Stimulated activated CD8-positive, alpha-beta memory T cell treated with anti-CD3 and anti-CD28 coated beads, Interleukin-12 subunit alpha, Interleukin-12 subunit beta, amount 100 ng/mL, for 1 hour (primary cell): ENCODE measurements at regions not wholly inside any gene's neighbourhood (a gene's known extent, or its start where the extent isn't known, plus 50 kb on each side); places are given as distances from the start of the nearest gene placed in this dataset.
"Not testable (repeated sequence)": the region's sequence is repeated elsewhere in the genome, so short reads cannot be mapped to it uniquely, and the experiment has no call there.

ENCODE experiments used
- DNase-seq: peaks from one replicate; pipeline ENCODE4 v3.0.0-alpha.2; 2020; ENCODE audit warnings: low read depth

DNA sequence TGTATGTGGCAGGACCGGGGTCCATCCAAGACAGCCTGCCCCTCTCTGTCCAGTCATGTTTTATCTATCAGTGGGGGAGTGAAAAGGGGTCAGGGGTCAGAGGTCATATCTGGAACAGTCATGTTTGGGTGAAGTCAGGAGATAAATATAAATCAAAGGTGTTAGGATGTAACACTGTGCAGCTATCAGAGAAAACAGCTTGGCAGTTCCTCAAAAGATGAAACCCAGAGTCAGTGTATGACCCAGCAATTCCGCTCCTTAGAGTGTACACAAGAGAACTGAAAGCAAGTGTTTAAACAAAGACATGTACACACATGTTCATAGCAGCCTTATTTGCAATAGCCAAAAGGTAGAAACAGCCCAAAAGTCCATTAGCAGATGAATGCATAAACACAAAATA is 361.3 kb downstream of the FOXL1 start:
- no peak for DNase-seq

DNA sequence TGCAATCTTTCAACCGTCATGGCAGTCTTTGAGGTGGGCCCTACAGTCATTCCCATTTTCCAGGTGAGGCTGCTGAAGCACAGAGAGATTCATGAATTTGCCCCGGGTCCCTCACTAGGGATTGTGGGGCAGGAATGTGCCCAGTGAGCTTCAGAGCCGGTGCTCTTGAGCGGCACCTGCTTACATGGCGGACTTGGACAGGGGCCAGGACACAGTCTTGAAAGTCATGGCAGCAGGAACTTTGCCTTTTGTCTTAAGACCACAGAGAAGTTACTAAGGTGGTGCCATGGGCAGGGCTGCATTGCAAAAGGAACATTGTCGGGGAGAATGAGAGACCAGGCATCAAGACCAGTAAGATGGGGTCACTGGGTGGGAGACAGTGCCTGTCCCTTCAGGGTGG is 363.4 kb downstream of the FOXL1 start:
- DNase-seq, result no peak

DNA sequence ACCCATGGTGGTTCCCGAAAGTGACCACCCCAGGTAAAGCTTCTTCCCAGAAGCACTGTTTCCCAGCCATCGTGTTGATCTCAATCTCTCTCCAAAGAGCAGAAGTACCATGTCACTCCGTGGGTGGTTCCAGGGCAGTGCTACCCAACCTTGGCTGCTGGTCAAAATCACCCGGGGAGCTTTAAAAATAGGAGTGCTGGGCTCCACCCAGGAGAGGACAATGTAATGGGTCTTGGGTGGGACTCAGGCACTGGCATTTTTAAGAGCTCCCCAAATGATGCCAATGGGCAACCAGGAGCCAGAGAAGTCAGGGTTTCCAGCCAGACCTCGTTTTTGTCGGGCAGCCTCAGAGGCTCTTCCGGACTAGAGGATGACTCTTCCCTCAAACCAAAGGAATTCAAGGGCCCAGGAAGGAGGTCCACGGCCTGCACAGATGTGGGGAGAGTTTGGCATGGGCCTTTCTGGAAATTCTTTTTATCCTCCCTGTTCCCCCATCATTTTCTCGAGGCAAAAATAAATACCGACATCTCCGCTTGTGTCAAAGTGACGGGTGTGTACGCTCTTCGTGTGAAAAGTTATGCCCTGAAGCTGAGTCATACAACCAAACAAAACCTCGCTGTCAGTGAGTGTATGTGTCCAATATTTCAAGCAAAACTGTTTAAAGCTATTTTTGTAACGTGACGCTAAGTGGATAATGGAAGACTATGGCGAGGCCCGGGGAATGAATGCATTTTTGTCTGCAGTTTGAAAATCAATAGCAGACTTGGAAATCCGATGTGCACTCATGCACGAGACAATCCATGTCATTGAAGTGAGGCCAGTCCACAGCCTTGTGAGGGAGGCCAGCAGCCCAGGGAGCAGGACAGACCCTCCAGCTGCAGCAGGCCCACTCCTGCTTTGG is 364.1 kb downstream of the FOXL1 start:
- no peak for DNase-seq

DNA sequence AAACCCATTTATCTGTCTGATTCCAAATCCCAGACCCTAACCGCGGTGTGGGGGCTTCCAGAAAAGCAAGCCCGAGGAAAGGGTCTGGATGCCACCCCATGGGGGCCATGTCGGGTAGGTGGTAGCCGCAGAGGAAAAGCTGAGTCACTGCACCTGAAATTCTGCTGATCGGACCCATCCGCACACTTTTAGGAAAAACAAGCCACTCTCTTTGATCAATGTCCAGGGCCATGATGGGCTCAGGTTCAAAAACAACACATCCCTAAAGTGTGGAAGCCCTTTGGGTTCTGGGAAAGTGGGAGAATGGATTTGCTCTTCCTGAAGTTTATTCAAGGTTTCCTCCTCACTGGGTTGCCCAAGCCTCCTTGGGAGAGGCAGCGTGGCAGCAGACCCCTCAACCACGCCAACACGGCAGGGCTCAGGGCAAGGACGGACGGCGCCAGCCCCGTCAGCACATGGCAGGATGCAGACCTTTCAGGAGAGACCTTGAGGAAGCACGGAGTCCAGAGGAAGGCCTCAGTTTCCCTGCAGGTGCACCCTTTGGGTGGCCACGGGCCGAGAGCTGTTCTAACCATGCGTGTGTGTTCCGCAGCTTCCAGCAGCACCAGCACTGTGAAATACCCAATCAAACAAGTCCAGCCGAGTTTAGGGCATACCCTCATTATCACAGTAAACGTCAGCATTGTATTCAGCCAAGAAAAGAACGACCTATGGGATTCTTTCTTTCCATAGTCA is 367.0 kb downstream of the FOXL1 start:
- no peak for DNase-seq

DNA sequence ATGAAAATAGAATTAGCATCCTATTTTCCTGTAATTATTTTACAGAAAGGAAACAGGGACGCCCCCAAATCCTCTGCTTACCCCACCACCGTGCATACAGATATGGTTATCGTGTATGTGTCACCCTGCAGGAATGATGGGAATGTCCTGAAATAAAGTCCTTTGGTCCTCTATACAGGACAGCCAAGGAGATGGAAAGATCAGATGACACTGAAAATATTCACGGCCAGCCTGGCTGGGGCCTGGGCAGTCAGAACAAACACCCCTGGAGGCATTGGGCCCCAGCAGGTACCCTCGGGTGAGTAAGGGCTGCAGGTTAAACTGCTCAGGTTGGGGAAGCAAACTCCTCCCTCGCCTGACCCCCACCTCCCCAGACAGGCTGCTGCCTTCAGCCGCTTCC is 368.0 kb downstream of the FOXL1 start:
- no peak for DNase-seq

DNA sequence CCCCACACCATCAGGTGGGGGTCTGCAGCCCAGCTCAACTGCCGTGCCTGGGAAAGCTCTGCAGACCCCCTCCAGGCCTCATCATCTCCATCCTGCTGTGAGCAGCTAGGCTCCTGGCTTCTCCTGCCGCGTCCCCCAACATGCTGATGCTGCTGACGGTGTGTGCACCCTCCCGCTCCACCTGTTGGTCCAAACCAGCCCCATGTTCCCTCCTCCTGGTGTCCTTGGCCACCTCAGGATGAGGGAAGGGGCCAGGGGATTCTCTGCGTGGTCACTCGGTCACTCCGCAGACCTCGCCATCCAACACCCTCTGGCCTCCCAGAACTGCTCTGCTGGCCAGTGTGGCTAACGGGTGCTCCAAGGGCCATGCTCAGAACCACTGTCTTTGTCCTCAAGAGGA is 368.6 kb downstream of the FOXL1 start:
- DNase-seq, result no peak

DNA sequence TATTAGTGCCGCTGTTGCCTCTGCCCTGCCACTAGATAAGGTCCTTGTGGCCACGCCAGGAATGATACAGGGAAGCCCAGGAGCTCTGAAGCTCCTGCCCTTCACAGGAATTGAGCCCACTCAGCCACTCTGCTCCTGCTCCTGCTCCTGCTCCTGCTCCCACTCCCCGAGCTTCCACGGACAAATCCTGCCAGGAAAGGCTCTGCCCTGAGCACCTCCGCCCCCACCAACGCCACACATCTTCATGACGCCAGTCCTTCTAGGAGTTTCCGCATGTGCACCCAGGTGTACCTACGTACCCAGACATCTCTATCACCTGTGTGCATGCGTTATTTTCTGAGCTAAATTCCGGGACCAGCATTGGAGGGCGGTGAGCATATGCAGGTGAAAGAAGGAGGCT is 369.1 kb downstream of the C16orf95 start:
- DNase-seq, result no peak

DNA sequence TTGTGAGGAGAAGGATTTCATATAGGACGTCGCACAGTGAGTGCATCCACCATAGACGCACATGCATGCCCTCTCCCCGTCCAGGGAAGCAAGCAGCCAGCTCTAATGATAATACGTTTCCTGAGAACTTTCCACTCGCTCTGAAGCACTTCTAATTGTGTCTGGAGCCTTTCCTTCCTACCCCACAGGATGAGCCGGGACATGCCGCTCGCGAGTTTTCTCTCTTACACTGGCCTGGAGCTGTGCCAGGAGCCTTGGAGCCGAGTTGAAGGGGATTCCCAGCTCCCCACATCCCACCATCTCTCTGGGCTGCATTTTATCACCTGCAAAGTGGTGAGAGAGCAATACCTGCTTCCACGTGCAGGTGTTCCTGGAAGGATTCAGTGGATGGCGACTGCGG is 368.1 kb downstream of the C16orf95 start:
- no peak for DNase-seq

DNA sequence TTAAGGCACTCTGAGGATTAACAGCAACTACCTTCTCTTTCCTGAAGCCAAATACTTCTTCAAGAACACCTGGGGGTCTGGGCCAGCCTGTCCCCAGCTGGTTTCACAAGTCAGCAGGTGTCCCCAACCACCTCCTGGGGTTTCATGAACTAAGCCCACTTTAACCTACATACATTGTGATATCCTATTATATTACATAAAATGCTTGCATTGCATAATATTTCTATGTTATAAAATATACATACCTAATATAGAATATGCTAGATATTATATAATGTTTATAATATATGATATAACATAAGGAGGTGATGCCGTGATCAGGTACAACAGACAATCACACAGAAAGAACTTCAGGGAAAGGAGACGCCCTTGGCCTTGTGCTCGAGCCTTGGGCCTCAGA is 367.6 kb downstream of the C16orf95 start:
- no peak for DNase-seq

DNA sequence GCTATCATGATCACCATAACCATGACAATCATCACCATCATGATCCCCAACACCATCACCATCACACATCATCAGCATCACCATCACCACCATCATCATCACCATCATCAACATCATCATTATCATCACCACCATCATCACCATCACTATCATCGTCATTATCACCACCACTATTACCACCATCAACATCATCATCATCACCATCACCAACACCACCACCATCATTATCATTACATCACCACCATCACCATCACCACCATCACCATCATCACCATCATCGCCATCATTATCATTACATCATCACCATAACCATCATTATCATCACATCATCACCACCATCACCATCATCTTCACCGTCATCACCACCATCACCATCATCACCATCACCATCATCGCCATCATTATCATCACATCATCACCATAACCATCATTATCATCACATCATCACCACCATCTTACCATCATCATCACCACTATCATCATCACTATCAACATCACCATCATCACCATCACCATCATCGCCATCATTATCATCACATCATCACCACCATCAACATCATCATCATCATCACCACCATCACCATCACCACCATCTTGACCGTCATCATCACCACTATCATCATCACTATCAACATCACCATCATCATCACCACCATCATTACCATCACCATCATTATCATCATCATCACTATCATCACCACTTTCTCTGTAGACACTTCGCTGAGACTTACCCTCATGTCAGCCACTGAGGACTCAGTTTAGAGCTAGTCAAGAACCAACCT is 366.0 kb downstream of the C16orf95 start:
- no peak for DNase-seq

DNA sequence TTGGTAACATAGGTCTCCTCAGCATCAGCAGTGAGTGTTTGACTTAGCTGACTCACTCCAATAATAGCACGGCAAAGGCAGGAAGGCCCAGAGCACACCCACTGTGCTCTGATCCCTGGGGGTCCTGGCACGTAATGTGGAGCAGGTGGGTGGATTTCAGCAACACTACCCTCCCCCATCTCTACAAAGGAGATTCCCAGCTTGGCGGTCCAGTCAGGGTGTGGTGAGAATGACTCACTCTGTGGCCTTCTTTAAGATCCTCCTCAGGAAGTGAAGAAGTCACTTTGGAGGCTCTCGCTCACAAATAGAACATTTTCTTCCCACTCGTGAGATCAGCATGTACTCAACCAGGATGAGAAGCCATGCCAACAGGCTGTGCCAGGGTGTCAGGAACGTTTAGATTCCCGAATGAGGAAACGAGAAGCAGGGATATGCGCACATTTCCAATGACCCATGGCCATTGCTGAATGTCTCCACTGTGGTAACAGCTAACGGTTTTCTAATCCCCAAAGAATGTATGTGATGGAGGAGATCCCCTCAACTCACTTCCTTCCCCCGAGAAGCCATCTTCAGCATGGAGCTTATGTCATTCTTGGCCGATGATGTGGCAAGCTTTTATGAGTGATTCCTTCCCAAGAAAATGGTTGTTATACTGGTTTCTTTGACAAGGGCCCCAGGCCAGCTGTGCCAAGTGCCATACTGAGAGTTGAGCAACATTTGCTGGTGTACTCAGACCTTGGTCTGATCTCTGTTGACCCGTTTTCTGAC is 365.2 kb downstream of the C16orf95 start:
- DNase-seq, result no peak

DNA sequence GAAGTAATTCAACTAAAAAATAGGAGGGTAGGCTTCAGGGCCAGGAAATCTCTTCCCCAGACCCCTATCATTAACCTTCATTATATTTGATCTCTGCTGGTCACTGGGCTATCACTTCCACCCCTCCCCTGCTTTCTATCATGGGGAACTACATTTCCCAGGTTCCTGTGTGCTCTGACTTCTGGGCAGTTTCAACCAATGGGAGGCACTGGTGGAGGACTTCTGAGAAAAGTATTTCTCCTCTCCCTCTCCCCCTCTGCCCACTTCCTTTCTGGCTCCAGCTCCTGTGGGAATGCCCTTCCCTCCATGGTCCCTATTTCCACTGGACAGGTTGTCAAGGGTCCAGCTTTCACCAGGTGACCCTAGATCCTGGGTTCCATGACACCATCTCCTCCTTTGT is 364.4 kb downstream of the C16orf95 start:
- no peak for DNase-seq

DNA sequence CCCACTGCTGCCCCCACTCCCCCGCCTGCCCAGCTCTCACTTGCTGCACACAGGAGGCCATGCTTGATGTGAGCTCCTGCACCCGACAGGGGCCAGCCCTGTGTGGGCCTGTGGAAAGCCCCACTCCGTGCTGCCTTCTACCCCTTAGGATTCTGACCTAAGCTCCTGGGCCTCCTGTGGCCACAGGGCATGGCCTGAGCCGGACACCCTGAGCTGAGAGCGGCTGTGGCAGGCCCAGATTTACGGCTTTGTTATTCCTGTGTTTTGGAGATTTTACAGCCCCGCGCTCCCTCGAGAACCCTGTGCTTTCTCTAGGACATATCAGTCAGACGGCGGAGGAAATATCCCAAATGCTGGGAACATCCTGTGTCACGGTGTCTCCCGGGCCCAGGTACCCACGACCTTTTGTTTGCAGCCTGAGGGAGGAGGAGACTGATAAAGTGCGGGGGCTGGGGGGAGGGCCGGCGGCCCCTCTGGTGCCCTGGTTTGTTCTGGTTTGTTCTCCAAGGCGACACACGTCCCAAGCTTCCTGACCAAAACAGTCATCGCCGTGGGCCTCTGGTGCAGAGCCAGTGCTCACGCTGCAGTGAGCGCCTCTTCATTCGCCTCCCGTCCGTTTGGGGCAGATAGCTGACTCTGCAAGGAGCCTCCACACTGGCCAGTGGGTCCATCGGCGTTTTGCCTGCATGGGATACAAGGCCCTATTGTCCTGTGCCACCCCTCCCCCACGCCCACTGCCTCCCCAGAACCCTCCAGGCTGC is 363.4 kb downstream of the C16orf95 start:
- no peak for DNase-seq

DNA sequence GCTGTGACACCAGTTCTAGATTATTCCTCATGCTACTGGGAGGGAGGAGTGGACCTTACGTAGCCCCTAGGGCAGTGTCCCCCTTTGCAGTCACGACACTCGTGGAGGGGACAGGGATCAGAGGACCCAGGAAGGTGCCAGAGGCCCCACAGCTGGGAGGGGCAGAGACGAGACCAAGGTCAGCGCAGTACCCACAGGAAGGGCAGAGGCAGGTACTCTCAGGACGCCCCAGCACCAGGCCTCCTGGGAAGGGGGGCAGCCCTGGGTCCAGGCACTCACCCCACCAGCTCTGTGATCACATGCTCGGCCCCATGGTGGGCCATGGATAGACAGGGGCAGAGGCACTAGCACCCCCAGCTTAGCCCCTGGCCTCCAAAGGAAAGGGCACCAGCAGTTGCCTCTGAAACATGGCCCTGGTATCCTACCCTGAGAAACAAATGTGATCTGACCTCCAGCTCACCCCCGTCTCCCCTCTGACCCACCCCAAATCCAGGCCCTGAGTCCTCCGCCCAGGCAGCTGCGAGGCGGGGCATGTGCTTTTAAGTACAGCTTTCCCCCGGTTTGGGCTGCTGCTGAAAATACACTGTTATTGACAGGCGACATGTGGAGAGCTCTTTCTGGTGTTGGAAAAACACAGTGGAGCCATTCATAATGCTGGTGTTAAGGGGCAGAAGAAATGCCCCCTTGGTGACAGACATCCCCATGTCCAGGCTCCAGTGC is 361.9 kb downstream of the C16orf95 start:
- DNase-seq, result no peak

DNA sequence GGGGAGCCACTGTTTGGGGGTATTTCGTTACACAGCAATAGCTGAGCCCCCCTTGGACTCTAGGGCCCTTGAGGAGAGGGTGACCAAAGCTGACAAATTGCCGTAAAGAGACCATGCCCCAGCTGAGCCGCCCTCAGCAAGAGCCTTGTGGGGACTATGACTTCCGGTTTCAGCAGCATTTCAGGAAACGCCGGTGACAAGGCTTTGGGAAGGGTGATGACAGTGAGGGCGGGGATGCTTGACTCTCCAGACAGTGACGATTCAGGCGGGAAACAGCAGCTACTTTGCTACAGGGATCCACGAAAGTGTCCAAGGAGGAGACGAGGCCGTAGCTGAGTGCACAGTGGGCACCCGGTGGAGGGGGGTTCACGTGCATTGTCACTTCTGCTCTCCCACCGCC is 360.8 kb downstream of the C16orf95 start:
- DNase-seq, result no peak

DNA sequence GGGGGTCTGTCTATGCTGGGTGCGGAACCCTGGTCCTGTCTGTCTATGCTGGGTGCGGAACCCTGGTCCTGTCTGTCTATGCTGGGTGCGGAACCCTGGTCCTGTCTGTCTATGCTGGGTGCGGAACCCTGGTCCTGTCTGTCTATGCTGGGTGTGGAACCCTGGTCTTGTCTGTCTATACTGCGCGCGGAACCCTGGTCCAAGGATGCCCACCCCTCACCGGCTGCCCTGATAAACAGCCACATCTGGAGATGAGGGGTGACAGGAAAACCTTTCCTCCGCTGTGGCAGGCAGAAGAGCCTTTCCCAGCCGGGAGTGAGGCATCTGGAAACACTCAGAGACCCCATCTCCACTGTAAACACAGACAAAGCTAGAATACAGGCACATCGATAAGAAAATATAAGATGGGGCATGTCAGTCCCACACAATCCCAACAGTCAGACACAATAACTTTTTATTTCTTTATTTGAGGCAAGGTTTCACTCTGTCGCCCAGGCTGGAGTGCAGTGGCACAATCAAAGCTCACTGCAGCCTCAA is 359.5 kb downstream of the C16orf95 start:
- not testable (repeated sequence) for DNase-seq

DNA sequence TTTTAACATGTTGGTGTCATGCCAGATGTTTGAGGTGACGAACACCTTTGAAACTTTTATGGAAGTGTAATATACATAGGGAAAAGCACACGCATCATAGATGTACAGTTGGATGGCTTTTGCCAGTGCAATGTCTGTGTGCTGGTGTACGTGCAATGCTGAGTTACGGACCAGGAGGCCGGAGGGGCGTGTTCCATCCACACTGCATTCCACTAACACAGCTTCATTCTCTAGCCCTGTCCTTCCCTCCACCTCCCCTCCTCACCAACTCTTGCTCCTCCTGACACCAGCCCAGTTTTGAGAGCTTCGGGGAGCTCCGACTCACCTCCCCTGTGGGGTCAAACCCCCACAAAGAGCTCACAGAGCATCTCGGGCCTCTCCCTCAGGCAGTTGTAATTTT is 358.8 kb downstream of the C16orf95 start:
- no peak for DNase-seq

DNA sequence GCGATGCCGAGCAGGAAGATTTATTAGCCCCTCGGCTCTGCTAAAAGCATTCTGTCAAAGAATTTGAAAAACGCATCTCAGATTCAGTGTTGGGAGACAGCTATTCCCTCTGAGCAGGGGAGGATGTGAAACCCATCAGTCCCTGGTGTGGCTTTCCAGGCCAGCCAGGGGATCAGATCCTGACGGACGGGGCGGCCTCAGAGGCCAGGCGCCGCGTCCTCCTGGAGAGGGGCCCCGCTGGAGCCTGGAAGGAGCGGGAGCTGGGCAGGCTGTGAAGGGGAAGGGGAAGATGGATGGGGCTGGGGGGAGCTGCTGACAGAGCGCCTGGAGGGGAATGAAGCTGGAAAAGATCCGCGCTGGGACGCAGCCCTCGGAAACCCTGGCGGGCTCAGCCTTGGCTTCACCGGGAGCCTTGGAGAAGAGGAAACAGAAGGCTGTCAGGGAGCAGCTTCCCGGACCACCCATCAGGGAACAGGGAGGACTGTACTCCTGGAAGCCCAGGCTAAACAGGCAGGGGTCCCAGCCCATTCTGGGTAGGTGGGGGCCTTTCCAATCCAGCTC is 358.0 kb downstream of the C16orf95 start:
- no peak for DNase-seq

DNA sequence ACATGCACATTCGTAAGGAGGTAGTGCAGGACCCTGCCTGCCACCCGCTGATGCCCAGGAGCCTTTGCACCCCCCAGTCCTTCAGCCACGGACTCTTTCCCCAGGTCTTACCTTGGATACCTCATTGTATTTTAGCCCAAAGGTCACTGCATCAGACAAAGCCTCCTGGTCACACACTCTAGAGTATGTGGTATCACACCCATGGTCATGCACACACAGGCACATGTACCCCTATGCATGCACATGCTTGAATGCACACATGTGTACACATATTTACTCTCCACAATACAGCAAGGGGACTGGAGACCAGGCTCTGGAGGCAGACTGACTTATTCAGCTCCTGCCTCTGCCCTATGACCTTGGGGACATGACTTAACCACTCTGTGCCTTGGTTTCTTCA is 357.5 kb downstream of the C16orf95 start:
- no peak for DNase-seq

DNA sequence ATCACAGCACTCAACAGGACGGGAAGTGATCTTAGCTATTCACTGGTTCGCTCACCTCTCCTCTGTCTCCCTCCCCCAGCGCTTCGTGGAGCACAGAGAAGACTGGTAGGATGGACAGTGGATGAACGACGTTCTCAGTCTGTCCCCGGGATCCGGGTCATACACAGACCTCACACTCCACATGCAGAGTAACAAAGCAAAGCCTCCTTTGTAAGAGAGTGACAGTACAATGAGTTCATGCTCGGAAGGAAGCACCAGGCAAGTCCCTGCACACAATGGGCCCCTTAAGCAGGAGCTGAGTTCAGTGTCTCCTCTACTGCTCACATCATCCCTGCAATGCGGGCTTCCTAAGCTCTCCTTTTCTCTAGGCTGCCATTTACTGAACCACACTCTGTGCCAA is 356.9 kb downstream of the C16orf95 start:
- DNase-seq, result no peak
